ENCODE measurements at regions not wholly inside any gene's neighbourhood (a gene's known extent, or its start where the extent isn't known, plus 50 kb on each side); places are given as distances from the start of the nearest gene placed in this dataset.
"Not testable (repeated sequence)": the region's sequence is repeated elsewhere in the genome, so short reads cannot be mapped to it uniquely, and the experiment has no call there.

DNA sequence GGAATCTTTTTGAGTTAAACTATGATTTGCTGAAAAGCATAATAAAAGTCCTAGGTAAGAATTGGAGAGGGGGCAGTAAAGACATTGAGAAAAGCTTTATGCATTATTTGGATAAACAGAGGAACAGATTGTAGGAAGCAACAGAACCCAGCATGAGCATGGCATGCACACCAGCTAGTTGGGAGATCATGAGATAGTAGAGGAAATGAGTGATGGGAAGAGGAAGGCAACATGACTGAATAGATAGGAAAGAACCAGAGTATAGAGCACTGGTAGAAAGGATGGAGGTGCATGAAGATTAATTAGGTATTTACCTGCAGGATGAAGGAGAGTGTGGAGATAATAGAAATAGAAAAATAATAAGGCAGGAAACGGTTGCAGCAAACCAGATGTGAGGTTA lies 248.5 kb upstream of the LMO3 start:
- no peak for DNase-seq (ENCODE audit: low spot score)

DNA sequence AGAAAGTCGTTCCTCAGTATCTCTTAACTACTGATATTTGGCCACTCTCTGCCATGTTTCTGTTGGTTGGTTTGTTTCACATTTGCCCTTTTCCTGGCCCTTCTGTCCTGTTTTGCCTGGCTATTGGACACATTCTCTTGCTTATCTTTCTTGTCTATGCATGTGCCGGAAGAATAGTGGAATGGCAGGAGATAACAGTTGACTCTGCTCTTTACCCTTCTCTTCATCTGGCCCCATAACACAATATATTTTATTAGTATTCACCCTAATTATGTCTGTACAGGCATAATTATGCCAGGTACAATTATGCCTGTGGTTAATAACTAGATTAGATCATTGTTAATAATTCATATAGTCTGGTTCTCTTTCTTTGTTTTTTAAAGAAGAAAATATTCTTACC lies 243.5 kb upstream of the LMO3 start:
- DNase-seq (ENCODE audit: low spot score) = no peak

DNA sequence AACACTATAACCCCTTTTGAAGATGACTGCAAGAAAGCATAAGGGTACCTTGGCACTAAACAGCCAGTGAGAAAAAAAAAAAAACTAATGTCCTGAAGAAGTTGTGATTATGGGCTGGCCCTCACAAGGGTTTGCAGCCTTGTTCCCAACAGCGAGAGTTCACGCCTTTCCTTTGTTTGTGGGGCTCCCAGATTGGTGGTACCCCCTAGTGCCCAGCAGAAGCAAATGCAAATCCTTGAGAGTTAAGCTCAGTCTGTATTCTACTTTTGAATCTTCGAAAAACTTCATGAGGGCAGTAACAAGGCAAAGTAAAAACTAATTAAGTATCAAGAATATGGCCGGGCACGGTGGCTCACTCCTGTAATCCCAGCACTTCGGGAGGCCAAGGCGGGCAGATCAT lies 238.9 kb upstream of the LMO3 start:
- DNase-seq (ENCODE audit: low spot score) = no peak

DNA sequence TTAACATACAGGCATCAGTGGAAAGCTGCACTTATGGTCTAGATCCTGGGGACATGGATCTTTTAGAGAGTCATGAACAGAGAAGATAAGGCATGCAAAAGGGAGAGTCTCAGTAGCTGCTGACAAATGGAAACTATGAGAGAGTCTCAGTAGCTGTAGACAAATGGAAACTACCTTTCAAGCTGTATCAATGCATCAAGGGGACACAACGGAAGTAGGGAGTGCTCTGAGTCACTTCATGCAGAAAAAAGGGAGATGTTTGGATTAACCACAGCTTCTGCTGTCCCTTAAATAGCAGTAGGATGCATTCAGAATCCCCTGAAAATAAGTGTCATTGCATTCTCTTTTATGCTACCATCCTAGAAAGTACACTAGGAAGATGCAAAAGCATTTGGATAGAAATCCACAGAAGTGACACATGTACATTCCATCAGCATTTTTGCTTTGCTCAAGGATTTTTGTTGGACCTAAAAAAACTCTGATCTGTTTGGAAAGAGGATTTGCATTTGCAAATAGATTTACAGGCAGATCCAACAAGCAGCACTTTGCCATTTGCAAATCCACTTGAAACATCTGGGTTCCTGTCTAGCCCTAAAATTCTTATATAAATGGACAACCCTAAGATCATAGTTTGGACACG lies 227.5 kb upstream of the LMO3 start:
- DNase-seq (ENCODE audit: low spot score) = no peak

DNA sequence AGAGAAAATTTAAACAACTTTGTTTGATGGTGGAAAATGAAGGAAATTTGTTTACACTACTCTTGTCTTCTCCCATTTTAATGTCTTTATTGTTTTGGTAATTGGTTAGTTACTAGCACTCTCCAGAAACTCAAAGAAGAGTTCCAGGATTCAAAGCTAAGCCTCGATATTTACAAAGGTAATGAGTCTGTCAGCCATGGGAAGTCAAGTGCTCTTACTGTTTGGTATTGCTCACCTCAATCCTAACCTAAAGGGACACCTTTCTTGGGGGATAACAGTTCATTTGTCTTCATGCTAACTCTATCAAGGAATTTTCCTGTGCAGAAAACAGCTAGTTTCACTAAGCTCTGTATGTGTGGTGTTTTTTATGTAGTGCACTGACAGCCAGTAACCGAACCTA lies 222.9 kb upstream of the LMO3 start:
- no peak for DNase-seq (ENCODE audit: low spot score)

DNA sequence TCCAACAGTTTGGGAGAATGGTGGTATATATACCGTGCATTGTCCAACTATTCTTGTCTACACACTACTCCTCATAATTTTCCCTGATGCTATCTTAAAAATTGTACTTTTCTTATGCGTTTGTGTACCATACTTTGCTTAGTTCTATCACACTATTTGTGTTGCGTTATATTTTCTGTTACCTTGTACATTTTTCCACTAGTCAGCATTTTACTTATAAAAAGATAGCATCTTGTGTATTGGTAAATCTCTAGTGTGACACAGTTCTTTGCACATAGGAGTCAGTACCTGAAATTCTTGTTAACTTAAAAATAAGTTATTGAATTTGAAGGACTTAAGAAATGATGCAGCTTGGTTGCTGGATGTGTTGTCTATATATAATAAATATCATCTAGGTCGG lies 201.8 kb upstream of the LMO3 start:
- no peak for DNase-seq (ENCODE audit: low spot score)

DNA sequence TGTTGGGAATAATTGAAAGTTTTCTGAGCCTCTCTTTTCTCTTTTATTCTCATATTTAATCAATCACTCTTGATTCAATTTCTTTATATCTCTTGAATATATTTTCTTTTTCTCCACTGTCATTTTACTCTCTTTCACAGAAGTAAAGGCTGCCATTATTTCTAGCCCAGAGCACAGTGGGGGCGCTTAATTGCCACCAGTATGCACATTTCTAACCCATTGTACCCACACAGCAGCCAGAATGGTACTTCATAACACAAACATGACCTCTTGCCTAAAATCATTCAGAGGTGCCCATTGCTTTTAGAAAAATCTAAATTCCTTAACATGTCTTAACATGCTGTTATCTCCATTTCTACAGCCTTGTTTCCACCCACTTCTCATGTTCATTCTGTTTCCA lies 190.2 kb upstream of the LMO3 start:
- no peak for DNase-seq (ENCODE audit: low spot score)

DNA sequence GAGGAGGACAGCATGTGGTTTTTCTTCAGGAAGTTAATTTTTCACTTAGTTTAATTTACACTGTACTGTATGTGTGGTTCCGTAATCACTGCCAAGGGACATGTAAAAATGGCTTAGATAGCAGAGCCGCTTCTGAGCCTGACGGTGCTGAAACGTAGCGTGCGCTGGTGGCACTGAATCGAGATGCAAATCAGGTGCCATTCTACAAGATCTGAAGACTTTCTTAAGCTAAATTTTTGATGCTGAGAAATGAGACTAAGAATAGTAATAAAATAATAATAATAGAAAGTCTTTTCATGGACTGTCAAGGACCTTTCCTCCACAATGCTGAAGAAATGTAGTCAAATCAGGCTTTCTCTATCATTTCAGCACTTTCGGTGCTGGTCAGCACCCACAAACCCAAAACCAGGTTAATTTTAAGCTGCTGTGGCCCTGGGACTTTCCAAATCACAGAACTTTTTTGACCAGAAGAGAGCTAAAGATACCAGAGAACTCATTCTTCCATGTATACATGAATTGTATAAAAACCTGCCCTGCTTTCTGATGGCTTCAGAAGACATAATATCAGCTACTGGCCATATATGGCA lies 183.3 kb upstream of the LMO3 start:
- DNase-seq (ENCODE audit: low spot score) = no peak

DNA sequence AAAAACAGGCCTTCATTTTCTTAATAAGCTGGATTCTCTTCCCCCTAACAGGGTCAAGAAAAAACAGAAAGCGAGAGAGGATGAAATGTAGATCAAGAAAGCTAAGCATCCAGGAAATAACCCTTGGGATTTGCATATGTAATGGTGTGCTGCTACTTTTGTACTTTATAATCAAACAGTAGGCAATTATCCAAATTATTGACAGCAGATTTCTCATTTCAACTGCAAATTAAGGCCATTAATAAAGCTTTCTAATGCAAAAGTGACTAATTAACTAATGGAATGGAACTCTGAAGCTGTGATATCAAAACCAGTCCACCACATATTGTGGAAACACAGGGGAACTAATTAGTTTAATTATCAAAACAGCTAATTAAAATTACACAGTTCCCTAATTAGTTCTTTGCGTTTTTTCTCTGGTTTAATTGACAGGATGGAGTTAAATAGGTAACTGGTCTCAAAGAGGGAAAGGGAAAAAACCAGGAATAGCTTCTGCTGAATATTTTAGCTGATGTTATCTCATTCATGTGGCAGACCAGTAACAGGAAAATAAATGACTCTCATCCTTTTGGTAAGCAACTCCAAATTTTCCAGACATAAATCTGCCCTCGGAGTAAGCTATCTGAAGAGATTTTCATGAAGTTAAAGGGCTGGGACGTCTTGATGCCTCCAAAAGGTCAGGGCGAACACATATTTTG lies 182.7 kb upstream of the LMO3 start:
- DNase-seq (ENCODE audit: low spot score) = no peak

DNA sequence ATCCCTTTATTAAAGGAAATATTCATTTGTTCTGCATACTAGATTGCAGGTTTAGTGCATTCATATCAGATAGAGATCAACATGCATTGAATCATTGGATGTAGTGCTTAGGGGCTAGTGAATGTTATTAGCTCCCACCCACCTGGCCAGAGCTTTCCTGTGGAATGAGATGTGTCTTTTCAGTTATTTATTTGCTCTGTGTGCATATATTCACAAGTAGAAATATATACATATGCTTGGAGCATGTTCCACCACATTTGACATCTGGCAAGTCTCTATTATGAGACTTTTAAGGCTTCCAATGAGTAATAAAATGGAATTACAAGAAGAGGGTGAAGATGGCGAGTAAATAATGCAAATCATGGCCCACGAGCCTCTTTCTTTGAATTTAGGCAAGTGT lies 180.0 kb upstream of the LMO3 start:
- no peak for DNase-seq (ENCODE audit: low spot score)

DNA sequence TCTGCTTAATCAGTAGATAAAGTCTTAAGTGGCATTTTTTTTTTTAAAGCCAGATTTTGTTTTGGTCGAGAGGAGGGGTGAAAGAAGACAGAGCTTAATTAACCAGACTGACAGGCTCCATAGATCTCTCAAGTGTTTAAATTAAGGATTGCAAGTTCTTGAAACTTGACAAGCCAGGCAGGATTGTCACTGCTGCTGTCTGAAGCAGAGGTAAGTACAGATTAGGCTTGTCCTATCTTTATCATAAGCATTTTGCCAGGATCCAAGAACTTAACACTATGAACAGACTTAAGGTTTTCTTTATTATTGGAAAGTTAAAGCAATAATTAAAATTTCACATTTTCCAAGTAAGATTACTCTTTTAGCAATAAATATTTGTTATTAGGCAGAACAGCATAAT lies 179.6 kb upstream of the LMO3 start:
- DNase-seq (ENCODE audit: low spot score) = no peak

DNA sequence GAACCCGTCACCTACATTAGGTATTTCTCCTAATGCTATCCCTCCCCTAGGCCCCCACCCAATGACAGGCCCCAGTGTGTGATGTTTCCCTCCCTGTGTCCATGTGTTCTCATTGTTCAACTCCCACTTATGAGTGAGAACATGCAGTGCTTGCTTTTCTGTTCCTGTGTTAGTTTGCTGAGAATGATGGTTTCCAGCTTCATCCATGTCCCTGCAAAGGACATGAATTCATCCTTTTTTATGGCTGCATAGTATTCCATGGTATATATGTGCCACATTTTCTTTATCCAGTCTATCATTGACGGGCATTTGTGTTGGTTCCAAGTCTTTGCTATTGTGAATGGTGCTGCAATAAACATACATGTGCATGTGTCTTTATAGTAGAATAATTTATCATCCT lies 163.2 kb upstream of the LMO3 start:
- DNase-seq (ENCODE audit: low spot score) = not testable (repeated sequence)

DNA sequence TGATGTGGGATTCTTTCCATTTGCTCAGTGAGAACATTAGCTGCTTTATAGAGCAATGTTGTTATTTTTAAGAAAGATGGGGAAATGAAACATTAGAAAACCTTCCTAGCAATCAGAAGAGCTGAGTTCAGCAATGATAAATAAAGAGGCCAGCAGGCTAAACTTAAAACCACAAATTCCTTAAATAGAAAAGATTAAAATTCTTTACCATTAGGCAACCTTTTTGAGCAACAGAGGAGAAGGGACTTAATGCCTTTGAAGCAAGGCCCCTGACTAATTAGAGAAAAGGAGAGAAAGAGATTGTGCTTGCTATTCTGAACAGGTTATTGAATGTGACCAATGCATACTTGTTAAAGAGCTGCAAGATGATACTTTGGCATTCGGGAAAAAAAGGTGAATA lies 160.8 kb upstream of the LMO3 start:
- DNase-seq (ENCODE audit: low spot score) = no peak

DNA sequence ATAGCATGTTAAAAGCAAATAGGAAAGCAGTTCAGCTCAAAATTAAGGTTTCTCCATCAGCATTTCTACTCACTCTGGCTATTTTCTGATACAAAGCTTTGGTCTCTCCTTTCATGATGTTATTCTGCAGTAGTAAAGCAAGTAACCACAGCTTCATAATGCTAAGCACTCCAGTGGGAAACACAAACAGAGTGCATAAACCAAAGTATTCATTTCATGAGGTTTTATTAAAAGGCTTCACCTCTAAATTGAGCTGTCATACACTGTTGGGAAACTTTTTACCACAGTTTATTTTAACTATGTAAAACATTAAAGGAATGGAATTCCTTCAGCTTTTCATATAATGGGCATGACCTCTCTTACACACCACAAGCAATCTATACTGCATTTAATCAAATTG lies 157.9 kb upstream of the LMO3 start:
- DNase-seq (ENCODE audit: low spot score) = no peak

DNA sequence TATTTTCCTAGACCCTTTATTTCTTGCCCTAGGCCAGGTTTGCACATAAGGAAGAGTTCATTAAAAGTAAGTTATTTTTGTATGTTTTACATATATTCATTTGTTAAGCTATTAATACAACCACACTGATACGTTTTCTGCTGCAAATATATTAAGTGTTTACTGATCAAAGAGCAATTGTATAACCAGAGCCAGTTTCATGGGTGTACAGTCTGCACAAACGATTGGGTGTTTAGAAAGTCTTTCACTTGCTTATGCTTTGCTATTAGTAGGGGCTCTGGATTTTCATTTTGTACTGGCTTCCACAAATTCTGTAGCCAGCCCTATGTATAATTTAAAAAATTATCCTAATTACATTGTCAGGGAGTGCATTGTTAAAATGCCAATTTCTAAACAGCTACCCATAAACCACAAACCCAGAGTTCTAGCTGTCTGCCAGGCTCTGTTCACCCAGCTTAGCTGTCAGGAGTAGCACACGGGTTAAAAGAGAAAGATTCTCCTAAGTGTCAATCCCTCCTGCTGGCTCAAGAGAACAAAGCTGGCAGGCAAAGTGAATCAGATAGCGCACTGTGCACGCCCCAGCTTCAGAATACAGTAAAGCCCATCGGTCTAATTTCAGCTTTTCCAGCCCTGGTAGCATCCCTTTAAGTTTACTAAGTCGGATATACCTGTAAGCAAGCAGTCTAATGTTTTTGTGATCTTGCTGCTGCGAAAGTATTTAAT lies 151.0 kb upstream of the LMO3 start:
- DNase-seq (ENCODE audit: low spot score) = no peak

DNA sequence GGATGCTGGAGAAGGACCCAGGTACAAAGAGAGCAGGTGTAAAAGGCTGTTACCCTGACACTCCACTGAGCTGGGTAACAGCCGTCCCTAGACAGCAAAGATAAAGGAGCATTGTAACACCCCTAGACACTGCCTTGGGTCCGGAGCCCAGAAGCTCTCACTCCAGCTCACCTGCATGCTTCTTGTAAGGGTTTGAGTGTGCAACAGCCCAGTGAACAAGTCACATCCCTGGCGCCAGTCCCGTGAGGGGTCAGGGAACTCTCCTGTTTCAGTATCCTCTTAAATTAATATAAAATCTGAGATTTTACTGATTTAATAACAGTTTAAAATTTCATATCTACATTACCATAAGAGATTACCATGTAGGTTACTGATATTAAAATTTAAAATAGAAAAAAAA lies 124.8 kb upstream of the LMO3 start:
- no peak for DNase-seq (ENCODE audit: low spot score)

DNA sequence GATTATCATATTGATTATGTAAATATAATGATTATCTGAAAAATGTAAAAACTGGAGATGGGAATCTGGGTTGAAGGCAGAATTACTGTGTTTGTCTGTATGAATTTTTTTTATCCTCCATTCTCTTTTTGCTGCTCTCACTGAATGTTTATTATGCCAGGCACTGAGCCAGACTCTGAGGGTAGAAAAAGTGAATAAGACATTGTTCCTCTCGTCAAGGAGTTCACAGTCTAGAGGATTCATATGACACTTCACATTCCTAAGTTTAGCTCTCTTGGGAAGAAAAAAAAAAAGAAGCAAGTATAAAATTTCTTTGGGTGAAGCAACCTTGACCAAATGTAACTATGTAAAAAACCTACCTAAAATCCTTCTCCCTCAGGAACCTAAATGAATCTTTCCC lies 120.9 kb upstream of the LMO3 start:
- DNase-seq (ENCODE audit: low spot score) = peak; percentile 40

DNA sequence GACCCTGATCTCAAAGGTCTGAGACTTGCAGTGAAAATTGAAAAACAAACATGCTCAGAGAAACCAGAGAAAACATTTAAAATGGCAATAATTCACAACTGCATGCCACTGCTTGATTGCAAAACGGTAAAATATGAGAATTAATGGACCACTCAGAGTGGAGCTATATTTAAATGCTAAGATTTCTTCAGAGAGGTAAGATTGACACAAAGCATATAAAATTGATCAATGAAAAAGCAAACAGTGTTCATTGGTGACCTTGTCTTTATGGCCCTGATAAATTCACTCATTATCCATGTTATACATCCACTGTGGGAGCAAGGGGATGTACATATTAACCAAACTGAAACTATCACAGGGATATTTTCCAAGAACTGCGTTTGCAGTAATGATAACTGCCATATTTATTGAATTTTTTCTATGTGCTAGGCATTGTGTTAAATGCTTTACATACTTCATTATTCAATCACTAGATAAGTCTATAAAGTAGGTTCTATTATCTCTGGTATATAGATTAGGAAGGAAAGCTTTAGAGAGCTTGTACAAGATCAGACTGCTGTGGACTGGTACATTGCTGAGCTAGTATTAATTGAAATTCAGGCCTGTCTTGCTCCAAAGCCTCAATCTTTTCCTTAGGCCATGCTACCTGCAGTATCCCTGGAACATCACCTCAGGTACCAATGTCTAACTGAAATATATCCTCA lies 113.9 kb upstream of the LMO3 start:
- no peak for DNase-seq (ENCODE audit: low spot score)

DNA sequence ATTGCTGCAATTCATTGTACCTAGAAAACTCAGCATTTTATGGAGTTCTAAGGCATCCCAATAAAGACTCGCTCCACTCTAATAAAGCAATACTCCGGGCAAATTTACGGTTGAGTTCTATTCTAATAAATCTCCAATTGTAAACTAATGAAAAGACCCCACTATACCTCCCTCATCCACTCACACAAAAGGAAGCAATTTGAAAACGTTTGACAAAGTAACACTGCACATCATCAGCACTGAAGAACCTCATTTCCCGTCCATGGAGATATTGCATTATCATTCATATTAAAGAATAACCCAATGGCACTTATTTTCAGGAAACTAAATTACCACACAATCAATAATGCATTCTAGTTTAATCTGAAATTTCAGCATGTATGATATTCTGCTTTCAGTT lies 111.0 kb upstream of the LMO3 start:
- DNase-seq (ENCODE audit: low spot score) = no peak

DNA sequence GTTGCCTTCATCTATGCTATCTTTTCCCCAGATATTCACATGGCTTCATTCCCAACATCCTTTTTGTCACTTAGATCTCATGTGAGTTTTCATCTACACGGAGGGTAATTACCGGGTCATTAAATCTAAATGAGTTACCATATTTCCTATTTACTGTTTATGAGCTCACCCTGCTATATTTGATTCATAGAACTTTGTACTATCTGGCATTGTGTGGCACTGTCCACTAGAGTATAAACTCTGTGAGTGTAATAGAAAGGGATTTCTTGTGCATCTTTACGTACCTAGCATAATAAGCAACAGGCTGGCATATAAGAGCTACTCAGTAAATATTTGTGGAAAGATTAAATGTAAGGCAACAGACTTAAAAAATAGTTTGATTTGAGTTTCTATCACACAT lies 86.1 kb upstream of the LMO3 start:
- DNase-seq (ENCODE audit: low spot score) = no peak

DNA sequence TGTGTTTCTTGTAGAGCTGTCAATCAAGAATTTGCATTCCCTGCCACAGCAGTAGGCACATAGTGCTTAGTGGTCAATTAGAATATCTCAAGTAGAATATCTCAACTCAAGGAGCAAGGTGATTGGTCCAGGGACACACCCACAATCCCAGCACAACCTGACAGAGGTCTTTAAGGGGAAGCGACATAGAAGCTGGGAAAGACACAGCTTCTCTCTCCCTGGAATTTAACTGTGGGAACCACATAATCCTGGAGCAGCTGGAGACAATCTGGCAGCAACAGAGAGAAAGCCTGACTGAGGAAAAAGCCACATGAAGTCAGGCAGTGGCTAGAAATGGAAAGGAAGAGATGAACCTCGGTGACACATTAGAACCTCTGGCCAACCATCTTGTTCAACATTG lies 85.7 kb upstream of the LMO3 start:
- DNase-seq (ENCODE audit: low spot score) = no peak

DNA sequence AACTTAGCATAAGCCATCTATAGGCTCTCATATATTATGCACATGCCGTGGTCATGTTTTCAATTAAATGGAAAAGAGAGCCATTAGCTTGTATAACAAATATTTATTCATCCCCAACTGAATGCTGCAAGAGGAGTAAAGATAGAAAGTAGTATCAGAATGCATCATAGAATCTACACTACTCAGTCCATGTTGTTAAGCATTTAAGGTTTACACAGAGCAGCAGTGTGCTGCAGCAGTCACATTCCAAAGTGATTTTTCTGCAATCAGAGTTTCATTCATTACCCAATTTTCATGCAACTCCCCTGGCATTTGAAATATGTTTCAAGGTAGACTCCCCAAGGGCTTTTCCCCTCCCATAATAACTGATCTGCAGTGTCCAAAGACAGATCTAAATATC lies 82.2 kb upstream of the LMO3 start:
- DNase-seq (ENCODE audit: low spot score) = no peak

DNA sequence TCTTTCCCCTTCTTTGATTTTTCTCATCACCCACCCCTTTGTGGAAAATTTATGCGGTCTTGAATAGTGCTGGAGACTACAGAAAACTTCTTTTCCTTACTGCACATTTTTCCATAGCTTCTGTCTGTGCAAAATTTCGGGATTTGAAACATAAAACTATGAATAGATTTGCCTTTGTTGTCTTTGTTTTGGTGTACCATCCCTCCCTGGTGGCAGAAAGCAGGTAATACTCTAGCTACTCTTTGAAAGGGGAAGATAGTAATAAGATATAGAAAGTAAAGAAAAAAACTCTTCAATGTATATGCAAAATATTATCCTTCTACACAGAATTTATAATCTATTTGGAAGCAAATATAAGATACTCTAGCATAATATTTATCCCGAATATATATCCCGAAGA lies 79.1 kb upstream of the LMO3 start:
- no peak for DNase-seq (ENCODE audit: low spot score)
